ENCODE measurements at regions not wholly inside any gene's neighbourhood (a gene's known extent, or its start where the extent isn't known, plus 50 kb on each side); places are given as distances from the start of the nearest gene placed in this dataset.
"Not testable (repeated sequence)": the region's sequence is repeated elsewhere in the genome, so short reads cannot be mapped to it uniquely, and the experiment has no call there.

DNA sequence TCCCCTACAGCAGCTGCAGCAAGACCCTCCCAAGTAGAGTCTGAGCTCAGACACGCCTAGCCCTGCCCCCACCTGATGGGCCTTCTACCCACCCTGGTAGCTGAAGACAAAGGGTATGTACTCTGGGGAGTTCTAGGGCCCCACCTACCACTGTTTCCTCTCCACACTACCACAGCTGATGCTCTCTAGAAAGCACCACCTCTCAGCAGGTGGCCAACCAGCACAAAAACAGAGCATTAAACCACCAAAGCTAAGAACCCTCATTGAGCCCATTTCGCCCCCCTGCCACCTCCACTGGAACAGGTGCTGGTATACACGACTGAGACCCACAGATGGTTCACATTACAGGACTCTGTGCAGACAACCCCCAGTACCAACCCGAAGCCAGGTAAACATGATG, 258.9 kb downstream of the SETD4 start:
- no peak for DNase-seq (ENCODE audit: low read depth in 2 of 2)

DNA sequence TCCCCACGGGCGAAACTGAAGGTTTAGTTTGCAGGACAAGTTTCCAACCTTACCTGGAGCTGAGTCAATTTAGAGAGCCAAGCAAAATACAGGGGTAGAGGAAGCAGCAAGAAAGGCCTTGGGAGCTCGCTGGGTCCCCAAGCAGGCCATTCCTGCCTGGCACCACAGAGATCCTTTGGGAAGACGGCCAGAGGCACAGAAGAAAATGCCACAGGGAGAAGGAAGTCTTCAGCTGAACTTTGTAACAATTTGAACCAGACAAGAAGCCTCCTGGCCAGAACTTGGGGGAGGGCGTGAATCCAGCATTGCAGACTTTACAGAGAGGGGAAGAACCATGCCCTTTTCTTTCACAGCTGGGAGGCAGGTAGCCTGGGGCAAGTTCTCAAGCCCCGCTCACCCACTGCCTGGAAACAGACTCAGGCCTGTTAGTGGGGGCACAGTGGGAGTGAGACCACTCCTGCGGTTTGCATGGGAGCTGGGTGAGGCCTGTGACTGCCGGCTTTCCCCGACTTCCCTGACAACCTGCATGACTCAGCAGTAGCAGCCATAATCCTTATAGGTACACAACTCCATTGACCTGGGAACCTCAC, 259.4 kb downstream of the SETD4 start:
- not testable (repeated sequence) for DNase-seq (ENCODE audit: low read depth in 2 of 2)

DNA sequence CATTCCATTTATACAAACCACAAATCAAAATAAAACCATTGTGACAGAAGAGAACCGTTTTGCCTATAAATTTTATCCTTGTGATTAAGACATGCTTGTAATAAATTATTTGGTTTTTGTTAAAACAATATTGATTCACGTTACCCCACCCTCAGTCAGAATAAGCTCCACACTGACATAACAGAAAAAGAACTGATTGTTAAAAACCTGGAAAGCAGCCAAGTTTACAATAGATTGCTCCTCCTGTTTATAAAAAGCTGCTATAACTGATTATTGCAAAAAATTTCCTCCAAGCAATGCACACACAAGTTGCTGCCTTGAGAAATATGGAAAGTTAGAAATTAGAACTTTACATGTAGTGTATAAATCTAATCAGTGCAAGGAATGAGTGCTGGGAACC, 263.5 kb downstream of the SETD4 start:
- DNase-seq (ENCODE audit: low read depth in 2 of 2): no peak

DNA sequence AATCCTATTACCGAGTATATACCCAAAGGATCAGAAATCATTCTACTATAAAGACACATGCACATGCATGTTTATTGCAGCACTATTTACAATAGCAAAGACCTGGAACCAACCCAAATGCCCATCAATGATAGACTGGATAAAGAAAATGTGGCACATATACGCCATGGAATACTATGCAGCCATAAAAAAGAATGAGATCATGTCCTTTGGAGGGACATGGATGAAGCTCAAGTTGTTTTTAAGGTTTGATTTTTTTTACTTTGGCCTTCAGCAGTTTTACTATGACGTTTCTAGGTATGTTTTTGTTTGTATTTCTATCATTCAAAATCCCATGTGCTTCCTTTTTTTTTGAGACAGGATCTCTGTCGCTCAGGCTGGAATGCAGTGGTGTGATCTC, 265.8 kb downstream of the SETD4 start:
- DNase-seq (ENCODE audit: low read depth in 2 of 2): not testable (repeated sequence)

DNA sequence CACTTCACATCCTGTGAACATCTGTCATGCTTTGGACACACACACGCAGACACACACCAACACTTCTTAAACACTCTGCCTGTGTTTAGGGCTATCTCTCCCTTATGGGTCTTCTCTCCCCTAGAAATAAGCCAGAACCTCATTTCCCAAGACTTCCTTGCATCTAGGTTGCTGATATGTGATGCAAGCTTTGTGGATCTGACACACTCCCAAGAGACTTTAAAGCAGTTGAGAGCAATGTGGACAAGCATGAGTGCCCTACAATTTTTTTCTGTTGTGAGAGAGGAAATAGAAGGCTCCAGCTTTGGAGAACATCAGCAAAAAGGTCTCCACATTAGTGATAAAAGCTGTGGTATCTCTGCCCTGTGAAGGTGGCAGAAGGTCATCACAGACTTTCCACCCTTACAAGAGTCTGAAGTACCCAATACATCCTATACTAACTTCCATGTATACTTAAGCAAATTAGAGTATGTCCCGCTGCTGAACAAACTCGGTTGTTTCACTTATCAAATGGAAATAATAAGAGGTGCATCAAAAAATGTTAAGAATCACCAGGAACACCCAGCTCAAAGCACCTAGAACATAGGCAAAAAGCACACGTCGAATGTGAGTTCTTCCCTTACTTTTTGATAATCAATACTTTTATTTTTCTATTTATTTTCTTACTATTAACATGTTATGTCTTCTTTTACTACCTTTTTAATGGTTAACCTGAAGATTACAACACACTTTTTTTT, 267.6 kb downstream of the SETD4 start:
- DNase-seq (ENCODE audit: low read depth in 2 of 2): no peak

DNA sequence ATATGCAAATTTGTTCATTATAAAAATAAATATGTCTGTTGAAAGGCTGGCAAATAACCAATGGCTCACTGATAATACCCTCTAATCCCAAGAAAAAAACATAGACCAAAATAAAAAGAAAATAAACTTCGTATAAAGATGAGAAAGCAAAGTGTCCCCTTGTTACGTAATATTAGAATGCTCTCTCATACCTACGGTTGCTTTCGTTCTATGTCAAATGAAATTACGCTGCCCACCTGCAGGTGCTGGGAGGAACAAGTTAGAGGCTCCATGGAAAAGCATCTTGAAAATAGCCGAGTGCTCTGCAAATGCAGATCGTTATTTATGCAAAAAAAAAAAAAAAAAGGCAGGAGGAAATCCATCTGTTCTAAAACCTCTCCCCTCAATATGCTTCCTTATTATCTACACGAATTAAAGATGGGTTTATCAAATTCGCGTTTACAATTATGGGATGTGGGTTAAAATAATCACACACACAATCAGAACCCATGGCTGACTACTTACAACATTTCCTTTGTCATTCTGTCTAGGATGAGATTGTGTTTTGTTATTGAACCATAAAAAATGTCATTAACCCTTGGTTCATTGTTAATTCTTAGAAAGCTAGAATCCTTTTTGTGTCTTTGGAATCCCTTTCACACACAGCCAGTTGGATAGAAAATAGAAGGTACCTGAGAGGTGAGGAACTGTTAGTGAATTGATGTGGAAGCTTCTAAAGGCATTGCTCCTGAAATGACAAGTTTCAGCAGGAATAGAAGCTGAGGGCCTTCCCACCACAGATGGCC, 268.6 kb downstream of the SETD4 start:
- no peak for DNase-seq (ENCODE audit: low read depth in 2 of 2)

DNA sequence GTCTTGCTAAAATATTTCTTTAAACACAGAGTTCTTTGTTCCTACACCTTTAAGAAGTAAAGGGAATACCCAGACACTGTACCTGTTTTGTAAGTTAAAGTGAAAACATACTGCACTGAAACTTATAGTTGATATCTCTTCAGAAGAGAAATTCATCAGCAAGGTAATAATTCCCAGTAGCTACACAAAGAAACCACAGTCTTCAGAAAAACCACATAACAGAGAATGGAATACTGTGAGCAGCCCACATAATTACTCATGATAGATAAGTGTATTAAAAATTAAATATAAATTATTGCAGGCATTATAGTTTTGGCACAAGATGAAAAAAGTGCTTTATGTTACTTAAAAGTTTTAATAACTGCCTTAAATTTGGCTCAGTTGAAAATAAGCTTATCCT, 276.6 kb downstream of the SETD4 start:
- DNase-seq (ENCODE audit: low read depth in 2 of 2): no peak

DNA sequence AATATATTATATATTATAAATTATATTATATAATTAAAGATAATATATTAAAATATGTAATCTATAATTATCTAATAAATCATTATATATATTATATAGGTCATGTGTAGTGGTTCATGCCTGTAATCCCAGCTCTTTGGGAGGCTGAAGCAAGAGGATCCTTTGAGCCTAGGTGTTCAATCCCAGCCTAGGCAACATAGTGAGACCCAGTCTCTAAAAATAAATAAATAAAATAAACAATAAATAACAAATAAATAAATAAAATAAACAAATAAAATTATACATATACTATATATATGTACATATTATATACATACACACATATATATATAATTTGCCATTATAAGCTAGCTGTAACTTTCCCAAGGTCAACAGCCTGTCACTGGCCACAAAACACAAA, 277.7 kb downstream of the SETD4 start:
- no peak for DNase-seq (ENCODE audit: low read depth in 2 of 2)

DNA sequence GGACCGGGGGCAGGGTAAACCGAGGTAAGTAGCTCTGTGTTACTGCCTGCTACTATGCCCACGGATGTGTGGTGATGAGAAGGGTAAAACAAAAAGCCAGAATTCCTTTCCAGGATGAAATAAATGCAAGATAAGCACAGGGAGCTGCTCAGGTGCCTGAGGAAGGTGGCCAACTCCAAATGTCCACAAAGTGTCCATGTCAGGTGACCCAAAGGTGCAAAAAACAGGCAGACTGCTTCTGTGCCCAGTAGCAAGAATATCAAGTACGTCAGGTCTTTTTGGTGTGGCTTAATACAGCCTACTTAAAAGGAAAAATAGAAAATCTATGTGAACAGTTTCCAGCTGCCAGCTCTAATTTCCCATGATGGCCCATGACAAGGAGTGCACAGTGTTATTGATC, 279.3 kb downstream of the SETD4 start:
- DNase-seq (ENCODE audit: low read depth in 2 of 2): no peak

DNA sequence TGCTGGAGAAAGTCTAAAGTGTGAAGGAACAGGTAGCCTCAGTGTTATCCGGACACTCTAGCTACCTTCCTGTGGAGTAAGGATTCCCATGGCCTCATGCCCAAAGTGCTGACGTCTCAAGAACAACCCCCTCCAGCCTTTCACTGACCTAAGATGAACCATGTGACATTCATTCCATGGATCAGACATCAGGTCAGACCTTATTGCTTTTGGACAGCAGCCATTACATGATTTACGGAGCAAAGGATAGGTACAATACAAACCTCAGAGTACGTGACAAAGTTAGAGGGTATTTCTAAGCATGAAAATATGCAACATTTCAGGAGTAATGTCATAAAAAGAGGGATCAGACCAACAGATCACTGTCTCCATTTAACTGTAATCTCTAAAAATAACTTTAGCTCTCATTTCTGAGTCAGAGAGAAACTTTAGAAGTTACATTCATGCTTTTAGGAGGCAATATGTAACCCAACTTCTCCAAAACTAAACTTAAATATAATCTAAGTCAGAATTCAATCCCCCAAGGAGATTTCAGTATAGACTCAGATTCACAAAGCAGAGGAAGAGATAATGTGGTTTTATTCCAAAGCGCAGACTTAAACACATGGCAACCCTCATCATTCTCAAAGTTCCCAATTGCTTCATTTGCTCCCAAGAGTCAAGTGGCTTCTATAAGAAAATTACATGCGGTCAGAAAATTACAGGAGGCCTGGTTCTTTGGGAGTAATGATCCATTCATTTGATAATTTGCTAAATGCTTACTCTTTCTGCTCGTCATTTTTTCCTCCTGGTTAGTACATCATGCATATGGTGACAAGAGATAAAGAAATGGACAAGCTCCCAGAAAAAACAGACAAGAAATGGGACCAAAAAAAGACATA, 280.4 kb downstream of the SETD4 start:
- DNase-seq (ENCODE audit: low read depth in 2 of 2): no peak

DNA sequence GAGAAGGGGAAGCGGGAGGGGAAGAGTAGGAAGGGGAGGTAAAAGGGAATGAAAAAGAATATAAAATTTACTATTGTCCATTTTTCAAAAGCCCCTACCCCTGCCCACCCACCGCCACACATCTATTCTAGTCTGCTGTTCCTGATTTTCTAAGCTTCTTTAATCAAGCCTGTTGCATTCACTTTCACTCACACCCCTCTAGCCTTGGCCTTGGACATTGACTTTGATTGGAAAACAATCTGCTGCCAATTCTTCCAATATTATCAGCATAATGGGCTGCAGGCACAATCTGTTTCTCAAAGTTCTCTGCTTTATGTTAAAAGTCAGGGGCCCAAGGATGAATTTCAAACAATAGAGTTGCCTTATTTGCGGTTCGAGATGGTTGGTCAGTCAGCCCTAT, 281.2 kb downstream of the SETD4 start:
- no peak for DNase-seq (ENCODE audit: low read depth in 2 of 2)

DNA sequence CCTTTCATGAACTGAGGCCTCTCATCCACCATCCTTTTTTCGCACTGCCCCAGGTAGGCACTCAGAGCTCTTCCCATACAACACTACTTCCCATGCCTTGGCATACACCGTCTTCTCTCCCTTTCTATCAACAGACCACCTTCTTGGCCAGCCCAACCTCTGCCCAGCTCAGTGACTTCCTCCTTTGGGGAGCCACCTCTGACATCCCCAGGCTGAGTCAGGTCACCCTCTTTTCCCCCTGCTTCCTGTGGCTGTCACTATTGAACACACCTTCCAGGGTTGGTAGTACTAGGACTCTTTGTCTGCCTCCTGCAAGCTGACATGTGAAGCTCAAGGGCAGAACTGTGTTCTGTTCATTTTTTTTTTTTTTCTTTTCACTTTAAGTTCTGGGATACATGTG, 283.2 kb downstream of the SETD4 start:
- DNase-seq (ENCODE audit: low read depth in 2 of 2): no peak

DNA sequence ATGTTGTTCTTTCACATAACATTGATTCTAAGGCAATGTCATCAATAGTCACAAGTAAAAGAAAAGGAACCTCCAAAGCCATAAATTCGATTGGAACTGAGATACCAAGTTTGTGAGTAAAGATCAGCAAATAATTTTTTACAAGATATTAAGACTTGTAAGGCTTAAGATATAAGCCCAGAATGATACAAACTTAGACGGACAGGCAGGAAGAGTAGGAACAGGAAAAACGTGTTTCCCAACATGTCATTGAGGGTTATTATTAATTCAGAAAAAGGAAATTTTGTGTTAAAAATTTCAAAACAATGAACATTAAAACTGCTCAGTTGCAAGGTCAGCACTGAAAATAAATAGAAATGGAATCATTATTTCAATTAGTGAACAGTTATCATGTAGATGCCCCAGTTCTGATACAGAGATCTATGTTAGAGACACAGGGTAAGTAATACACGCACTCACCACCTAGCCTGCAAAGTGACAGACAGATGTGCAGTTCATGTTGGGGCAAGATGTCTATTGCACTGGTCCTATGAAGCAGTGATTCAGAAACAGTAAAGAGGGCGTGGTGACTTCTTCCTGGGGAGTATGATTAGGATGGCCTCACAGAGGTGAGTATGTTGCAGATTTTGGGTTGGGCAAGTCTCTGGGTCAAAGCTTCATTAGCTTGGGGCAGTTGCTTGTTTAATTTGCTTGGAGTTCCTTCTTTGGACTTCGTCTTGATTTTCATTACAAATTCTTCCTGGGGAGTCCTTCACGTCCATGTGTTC, 284.4 kb downstream of the SETD4 start:
- DNase-seq (ENCODE audit: low read depth in 2 of 2): no peak

DNA sequence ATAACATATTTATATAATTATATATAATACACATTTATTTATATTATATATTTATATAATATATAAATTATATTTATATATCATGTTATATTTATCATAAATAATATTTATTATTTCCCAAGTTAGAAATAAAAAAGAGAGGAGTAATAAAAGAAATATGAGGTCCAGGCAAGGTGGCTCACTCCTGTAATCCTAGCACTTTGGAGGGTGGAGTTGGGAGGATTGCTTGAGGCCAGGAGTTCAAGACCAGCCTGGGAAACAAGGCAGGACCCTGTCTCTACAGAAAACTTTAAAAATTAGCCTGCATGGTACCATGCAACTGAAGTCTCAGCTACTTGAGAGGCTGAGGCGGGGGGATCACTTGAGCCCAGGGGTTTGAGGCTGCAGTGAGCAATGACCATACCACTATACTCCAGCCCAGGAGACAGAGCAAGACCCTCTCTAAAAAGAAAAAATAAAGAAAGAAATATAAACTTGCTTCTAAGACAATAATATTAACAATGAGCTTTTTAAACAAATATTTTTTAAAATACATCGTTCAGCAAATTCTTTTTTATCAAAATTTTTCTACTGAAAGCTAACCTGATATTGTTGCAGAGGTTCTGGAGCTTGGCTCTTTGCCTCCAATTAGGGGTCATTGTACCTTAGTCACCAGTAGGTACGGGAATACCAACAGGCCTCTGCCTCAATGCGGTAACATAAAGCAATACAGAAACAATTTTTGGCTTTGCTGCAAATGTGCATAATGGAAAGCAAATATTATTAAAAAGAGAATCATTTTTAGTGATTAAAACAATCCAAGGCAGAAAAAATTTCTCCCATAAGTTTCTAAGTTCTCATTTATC, 290.0 kb downstream of the SETD4 start:
- no peak for DNase-seq (ENCODE audit: low read depth in 2 of 2)

DNA sequence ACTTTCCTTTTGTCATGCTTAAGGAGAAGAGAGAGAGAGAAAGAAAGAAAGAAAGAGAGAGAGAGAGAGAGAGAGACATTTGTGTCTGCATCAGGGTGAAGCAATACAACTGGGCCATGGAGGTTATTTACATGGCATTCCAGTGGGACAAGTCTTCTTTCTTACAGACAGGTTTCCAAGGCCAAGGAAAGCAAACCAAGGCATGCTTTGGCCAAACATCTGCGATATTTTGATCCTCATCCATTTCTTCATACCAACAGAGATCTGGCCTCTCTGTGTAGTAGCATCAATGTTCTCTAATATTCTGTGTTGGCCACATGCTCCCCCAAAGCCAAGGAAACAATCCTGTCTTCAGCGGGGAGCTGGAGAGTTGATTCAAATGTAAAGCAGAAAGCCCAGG, 292.1 kb downstream of the SETD4 start:
- DNase-seq (ENCODE audit: low read depth in 2 of 2): no peak

DNA sequence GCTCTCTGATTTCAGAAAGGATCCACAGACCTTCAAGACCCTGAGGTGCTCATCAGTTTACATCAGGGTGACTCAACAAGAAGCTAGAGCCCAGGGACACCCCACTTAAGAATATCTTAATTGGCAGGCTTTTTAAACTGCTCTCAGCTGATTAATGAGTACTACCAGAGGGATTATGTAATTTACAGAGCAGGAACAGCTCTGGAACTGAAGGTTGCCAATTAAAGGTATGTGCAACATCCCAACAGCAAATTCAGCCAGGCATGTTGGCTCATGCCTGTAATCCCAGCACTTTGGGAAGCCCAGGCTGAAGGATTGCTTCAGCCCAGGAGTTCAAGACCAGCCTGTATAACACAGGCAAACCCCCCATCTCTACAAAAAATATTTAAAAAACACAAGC, 295.7 kb downstream of the SETD4 start:
- DNase-seq (ENCODE audit: low read depth in 2 of 2): no peak

DNA sequence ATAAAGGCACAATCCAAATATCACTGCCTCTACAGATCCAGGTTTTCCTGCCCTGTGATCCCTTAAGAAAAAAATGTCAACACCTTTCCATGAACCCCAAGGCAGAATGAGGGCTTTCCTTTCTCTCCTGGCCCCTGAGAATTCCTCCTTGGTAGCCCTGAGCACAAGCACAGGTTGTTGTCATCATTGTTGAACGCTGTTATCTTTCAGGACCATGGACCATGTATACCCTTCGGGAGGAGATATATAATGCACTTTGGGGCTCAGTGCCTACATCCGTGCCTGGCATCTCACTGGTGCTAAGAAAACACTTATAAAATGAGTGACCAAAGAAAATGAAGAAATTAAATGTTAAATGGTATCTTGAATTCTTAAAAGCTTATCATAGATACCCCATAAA, 296.2 kb downstream of the SETD4 start:
- DNase-seq (ENCODE audit: low read depth in 2 of 2): no peak

DNA sequence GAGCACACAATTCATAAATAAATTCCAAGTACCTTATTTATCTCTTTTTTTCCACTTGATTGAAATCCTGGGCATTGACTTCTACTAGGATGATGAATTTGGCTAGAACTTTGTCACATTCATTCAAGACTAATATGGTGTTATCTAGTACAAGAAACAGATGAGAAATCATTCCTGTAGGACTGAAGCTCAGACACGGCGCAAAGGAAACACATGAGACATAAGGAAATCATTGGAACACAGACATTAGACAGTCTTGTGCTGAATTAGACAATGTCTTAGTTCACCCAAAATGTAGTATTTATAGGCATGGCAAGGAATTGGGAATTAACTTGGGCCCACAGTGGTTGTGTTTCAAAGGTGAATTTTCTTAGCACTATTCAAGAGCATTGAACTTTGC, 305.7 kb downstream of the SETD4 start:
- DNase-seq (ENCODE audit: low read depth in 2 of 2): no peak

DNA sequence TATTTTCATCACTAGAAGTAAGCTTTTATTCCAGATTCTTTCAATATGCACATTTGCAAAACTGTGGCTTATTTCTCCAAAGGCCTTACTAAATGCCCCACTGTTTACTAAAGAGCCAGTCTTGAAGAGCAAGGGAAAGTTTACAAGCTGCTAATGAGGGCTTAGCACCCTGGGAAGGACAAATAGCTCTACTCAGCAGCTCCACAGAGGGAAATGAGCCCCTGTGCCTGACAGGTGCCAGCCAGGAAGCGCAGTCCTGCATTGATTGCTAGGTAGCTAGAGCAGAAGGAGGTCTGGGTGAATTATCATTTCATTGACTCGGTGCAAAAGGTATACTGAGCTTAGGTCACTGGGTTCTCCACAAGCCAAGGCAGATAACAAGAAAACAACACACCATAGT, 307.0 kb downstream of the SETD4 start:
- no peak for DNase-seq (ENCODE audit: low read depth in 2 of 2)

DNA sequence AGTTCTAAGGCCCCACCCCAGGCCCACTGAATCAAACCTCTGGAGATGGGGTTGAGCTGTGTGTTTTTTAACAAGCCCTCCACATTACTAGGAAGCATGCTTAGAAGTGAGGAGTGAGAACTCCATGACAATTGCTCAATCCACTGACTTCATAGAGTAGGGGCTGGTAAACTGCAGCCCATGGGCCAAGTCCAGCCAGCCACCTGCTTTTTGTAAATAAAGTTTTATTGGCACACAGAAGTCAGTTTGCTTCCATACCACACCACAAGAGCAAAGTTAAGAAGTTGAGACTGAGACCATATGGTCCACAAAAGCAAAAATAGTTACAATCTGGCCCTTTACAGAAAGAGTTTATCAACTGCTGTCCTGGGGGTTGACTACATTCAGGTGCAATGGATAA, 309.2 kb downstream of the SETD4 start:
- DNase-seq (ENCODE audit: low read depth in 2 of 2): no peak

Data from activated CD4-positive, alpha-beta T cell treated with anti-CD3 and anti-CD28 coated beads for 24 hours (primary cell).